H9 (cell line): ENCODE measurements at regions not wholly inside any gene's neighbourhood (a gene's known extent, or its start where the extent isn't known, plus 50 kb on each side); places are given as distances from the start of the nearest gene placed in this dataset.

Experiments
- DNase-seq: peaks from one replicate; pipeline ENCODE4 v3.0.0-alpha.2; 2017
- H2AFZ ChIP-seq: one replicate; pipeline ENCODE4 v1.6.1; 2013; ENCODE audit warnings: mild to moderate bottlenecking, low read length, control low read depth, moderate library complexity
- H2AK5ac ChIP-seq: 2 replicates; pipeline ENCODE4 v1.6.1; 2013; ENCODE audit warnings: low read length, control low read depth, mixed read lengths; ENCODE audit not compliant: insufficient read length
- H2BK120ac ChIP-seq: one replicate; pipeline ENCODE4 v1.6.1; 2013; ENCODE audit warnings: low read depth, mild to moderate bottlenecking, low read length, control low read depth, inconsistent platforms; ENCODE audit not compliant: poor library complexity, severe bottlenecking
- H2BK12ac ChIP-seq: 2 replicates; pipeline ENCODE4 v1.6.1; 2013; ENCODE audit warnings: low read length, control low read depth, mixed read lengths, low read depth; ENCODE audit not compliant: insufficient read length
- H2BK15ac ChIP-seq: 2 replicates; pipeline ENCODE4 v1.6.1; 2013; ENCODE audit warnings: low read depth, low read length, control low read depth
- H2BK20ac ChIP-seq: one replicate; pipeline ENCODE4 v1.6.1; 2013; ENCODE audit warnings: low read depth, mild to moderate bottlenecking, low read length, control low read depth, inconsistent platforms; ENCODE audit not compliant: poor library complexity, severe bottlenecking
- H2BK5ac ChIP-seq: 2 replicates; pipeline ENCODE4 v1.6.1; 2013; ENCODE audit warnings: low read length, control low read depth, mixed read lengths; ENCODE audit not compliant: insufficient read length
- H3K14ac ChIP-seq: 2 replicates; pipeline ENCODE4 v1.6.1; 2013; ENCODE audit warnings: low read length, control low read depth; ENCODE audit not compliant: insufficient read depth
- H3K18ac ChIP-seq: 2 replicates; pipeline ENCODE4 v1.6.1; 2013; ENCODE audit warnings: low read depth, mild to moderate bottlenecking, mixed read lengths, low read length, control low read depth; ENCODE audit not compliant: insufficient read length
- H3K23ac ChIP-seq: 2 replicates; pipeline ENCODE4 v1.6.1; 2013; ENCODE audit warnings: low read length, control low read depth, mixed read lengths, low read depth; ENCODE audit not compliant: insufficient read length
- H3K23me2 ChIP-seq: 2 replicates; pipeline ENCODE4 v1.6.1; 2013; ENCODE audit warnings: low read depth, mild to moderate bottlenecking, mixed read lengths, low read length, control low read depth; ENCODE audit not compliant: insufficient read length, poor library complexity, severe bottlenecking
- H3K27ac ChIP-seq: 2 replicates; pipeline ENCODE4 v1.5.1; 2013; ENCODE audit warnings: low read length, control low read depth, mixed read lengths, low read depth; ENCODE audit not compliant: insufficient read length
- H3K27me3 ChIP-seq: 2 replicates; pipeline ENCODE4 v1.6.1; 2013; ENCODE audit warnings: low read length, control low read depth, inconsistent platforms; ENCODE audit not compliant: insufficient read depth
- H3K4ac ChIP-seq: 2 replicates; pipeline ENCODE4 v1.6.1; 2013; ENCODE audit warnings: low read depth, mild to moderate bottlenecking, control low read depth, inconsistent platforms, low read length, moderate library complexity
- H3K4me1 ChIP-seq: 2 replicates; pipeline ENCODE4 v1.6.1; 2013; ENCODE audit warnings: low read length, control low read depth, inconsistent platforms; ENCODE audit not compliant: insufficient read depth
- H3K4me2 ChIP-seq: 2 replicates; pipeline ENCODE4 v1.6.1; 2013; ENCODE audit warnings: low read length, control low read depth, mixed read lengths; ENCODE audit not compliant: insufficient read length, insufficient read depth
- H3K56ac ChIP-seq: 2 replicates; pipeline ENCODE4 v1.6.1; 2013; ENCODE audit warnings: low read depth, mild to moderate bottlenecking, mixed read lengths, low read length, control low read depth; ENCODE audit not compliant: insufficient read length
- H3K79me1 ChIP-seq: 2 replicates; pipeline ENCODE4 v1.6.1; 2013; ENCODE audit warnings: low read depth, mild to moderate bottlenecking, moderate library complexity, low read length, control low read depth, inconsistent platforms; ENCODE audit not compliant: insufficient read depth, poor library complexity, severe bottlenecking
- H3K79me2 ChIP-seq: 2 replicates; pipeline ENCODE4 v1.6.1; 2013; ENCODE audit warnings: low read length, control low read depth, inconsistent platforms; ENCODE audit not compliant: insufficient read depth
- H3K9ac ChIP-seq: 2 replicates; pipeline ENCODE4 v1.6.1; 2013; ENCODE audit warnings: low read length, control low read depth, mixed read lengths; ENCODE audit not compliant: insufficient read length; ENCODE audit errors: extremely low read depth
- H3K9me3 ChIP-seq: one replicate; pipeline ENCODE4 v1.6.1; 2013; ENCODE audit warnings: low read depth, low read length, inconsistent platforms; ENCODE audit not compliant: control insufficient read depth
- H3T11ph ChIP-seq: one replicate; pipeline ENCODE4 v1.6.1; 2013; ENCODE audit warnings: mild to moderate bottlenecking, low read length, control low read depth, inconsistent platforms
- H4K20me1 ChIP-seq: one replicate; pipeline ENCODE4 v1.6.1; 2013; ENCODE audit not compliant: control insufficient read depth, insufficient read length, insufficient read depth
- H4K5ac ChIP-seq: 2 replicates; pipeline ENCODE4 v1.6.1; 2013; ENCODE audit warnings: low read depth, mild to moderate bottlenecking, mixed read lengths, low read length, control low read depth; ENCODE audit not compliant: insufficient read length
- H4K8ac ChIP-seq: replicated peaks from 2 replicates; pipeline ENCODE4 v1.6.1; 2013; ENCODE audit warnings: low read length, control low read depth, mixed read lengths, low read depth; ENCODE audit not compliant: insufficient read length
- H4K91ac ChIP-seq: 2 replicates; pipeline ENCODE4 v1.6.1; 2013; ENCODE audit warnings: low read depth, mild to moderate bottlenecking, moderate library complexity, mixed read lengths, low read length, control low read depth; ENCODE audit not compliant: insufficient read length
- H3K27ac Mint-ChIP-seq, 3 experiments: 2 replicates in 2 of 3; 3 replicates in 1 of 3; pipeline ENCODE4 v1.8.0; 2020 to 2021; ENCODE audit warnings: mixed read lengths in 3 of 3, mild to moderate bottlenecking in 1 of 3, moderate library complexity in 1 of 3
- H3K27me3 Mint-ChIP-seq: 2 replicates; pipeline ENCODE4 v1.8.0; 2021; ENCODE audit warnings: low read depth, mild to moderate bottlenecking, moderate library complexity, mixed read lengths
- H3K36me3 Mint-ChIP-seq, 3 experiments: 2 replicates in 2 of 3; 3 replicates in 1 of 3; pipeline ENCODE4 v1.8.0; 2020 to 2021; ENCODE audit warnings: low read depth in 3 of 3, mixed read lengths in 3 of 3; ENCODE audit not compliant: insufficient read depth in 1 of 3
- H3K4me1 Mint-ChIP-seq, 2 experiments: 2 replicates each; pipeline ENCODE4 v1.8.0; 2020; ENCODE audit warnings: mixed read lengths in 2 of 2
- H3K4me3 Mint-ChIP-seq, 2 experiments: 2 replicates in 1 of 2; 3 replicates in 1 of 2; pipeline ENCODE4 v1.8.0; 2020 to 2021; ENCODE audit warnings: mild to moderate bottlenecking in 2 of 2, mixed read lengths in 2 of 2, moderate library complexity in 1 of 2
- H3K9me3 Mint-ChIP-seq, 2 experiments: 2 replicates in 1 of 2; 3 replicates in 1 of 2; pipeline ENCODE4 v1.8.0; 2020; ENCODE audit warnings: mild to moderate bottlenecking in 2 of 2, mixed read lengths in 2 of 2, moderate library complexity in 1 of 2
- WGBS: extraction: QIAGEN DNeasy Blood & Tissue Kit; methylation state at CpG from one replicate; pipeline ENCODE4 v1.1.7; 2013; ENCODE audit warnings: missing lambda C conversion rate, low lambda C conversion rate, mixed read lengths; ENCODE audit not compliant: insufficient read length; ENCODE audit errors: extremely low coverage; 5-methylcytosine and 5-hydroxymethylcytosine counted together
- TF ChIP-seq, protein P1 (sequence below): fragments of 200-600 bp; sonication (generic); conservative IDR thresholded peaks from 3 replicates; pipeline ENCODE4 v1.8.0; 2021; ENCODE audit warnings: antibody characterized with exemption, mild to moderate bottlenecking

DNA sequence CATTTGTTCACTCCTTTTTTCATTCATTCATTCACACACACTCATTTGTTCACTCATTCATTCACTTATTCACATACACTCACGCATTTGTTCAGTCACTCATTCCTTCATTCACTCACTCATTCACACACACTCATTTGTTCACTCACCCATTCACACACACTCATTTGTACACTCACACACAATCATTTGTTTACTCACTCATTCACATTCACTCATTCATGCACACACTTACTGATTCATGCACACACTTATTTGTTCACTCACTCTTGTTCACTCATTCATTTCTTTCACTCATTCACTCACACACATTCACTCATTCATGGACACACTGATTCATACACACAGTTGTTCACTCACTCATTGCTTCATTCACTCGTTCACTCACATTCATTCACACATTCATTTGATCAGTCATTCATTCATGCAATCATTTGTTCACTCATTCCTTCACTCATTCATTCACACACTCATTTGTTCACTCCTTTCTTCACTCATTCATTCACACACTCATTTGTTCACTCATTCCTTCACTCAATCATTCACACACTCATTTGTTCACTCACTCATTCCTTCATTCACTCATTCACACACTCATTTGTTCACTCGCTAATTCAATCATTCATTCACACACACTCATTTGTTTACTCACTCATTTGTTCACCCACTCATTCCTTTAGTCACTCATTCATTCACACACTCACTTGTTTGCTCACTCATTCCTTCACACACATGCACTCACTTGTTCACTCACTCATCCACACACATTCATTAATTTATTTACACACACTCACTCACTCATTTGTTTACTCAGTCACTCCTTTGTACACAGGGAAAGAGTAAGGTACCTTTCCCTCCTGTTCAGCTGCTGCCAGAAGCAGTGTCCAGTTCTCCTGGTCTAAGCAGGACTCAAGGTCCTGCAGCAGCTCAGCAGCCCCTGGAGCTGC, 50.7 kb upstream of the BHLHE23 start:
- Histone ChIP-seq H3K4me2 (no peak overlapping the region), H3K56ac (no peak overlapping the region), H3K79me1 (no peaks in the 10 kb centered on the region), H3K4me1 (no peaks in the 10 kb centered on the region), H4K5ac (no peak overlapping the region), H2AK5ac (no peak overlapping the region), H3K27ac (no peak overlapping the region), H3K23me2 (no peaks in the 10 kb centered on the region), H3T11ph (no peak overlapping the region), H3K27me3 (no peaks in the 10 kb centered on the region; the same call in 1 of the 2 replicates), H2BK12ac (no peak overlapping the region), H3K18ac (no peak overlapping the region), H3K23ac (no peak overlapping the region), H3K4ac (no peak overlapping the region), H2BK20ac (no peak overlapping the region), H2AFZ (no peak overlapping the region), H4K91ac (no peak overlapping the region), H3K9ac (no peak overlapping the region), H4K20me1 (peaks cover 2% of the 10 kb centered on the region), H4K8ac (no peak overlapping the region), H2BK120ac (no peak overlapping the region), H3K14ac (no peak overlapping the region), H2BK5ac (no peak overlapping the region), H2BK15ac (no peak overlapping the region), H3K79me2 (no peaks in the 10 kb centered on the region), H3K9me3 (no peaks in the 10 kb centered on the region)
- no peak for DNase-seq
- Mint-ChIP-seq H3K36me3 (no peaks in the 10 kb centered on the region; a peak in 1 of 7 replicates), H3K4me1 (0 out of 4 replicates have a peak, but pooled peaks cover 0 to 2% of the 10 kb centered on the region in 2 experiments), H3K27me3 (peaks cover 11% of the 10 kb centered on the region), H3K27ac (no peak overlapping the region), H3K4me3 (no peak overlapping the region), H3K9me3 (peaks cover 6% of the 10 kb centered on the region in 2 experiments; a peak in 4 of 5 replicates)
- TF ChIP-seq, protein P1, sequence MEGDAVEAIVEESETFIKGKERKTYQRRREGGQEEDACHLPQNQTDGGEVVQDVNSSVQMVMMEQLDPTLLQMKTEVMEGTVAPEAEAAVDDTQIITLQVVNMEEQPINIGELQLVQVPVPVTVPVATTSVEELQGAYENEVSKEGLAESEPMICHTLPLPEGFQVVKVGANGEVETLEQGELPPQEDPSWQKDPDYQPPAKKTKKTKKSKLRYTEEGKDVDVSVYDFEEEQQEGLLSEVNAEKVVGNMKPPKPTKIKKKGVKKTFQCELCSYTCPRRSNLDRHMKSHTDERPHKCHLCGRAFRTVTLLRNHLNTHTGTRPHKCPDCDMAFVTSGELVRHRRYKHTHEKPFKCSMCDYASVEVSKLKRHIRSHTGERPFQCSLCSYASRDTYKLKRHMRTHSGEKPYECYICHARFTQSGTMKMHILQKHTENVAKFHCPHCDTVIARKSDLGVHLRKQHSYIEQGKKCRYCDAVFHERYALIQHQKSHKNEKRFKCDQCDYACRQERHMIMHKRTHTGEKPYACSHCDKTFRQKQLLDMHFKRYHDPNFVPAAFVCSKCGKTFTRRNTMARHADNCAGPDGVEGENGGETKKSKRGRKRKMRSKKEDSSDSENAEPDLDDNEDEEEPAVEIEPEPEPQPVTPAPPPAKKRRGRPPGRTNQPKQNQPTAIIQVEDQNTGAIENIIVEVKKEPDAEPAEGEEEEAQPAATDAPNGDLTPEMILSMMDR, result no peak
- 100% methylated on average over 2 of the region's 3 CpGs for WGBS
